Esophagus muscularis mucosa (tissue), 4 donors: ENCODE measurements at regions not wholly inside any gene's neighbourhood (a gene's known extent, or its start where the extent isn't known, plus 50 kb on each side); places are given as distances from the start of the nearest gene placed in this dataset.

Experiments
- DNase-seq: peaks from one replicate; pipeline ENCODE4 v3.0.0-alpha.2; 2017; ENCODE audit errors: extremely low spot score
- H3K27ac ChIP-seq, 4 donors: fragments of 200-600 bp; sonication (generic); replicated peaks in 1 of 4; 1 replicate in 3 of 4; 2 replicates in 1 of 4; pipeline ENCODE4 v1.5.1; 2016 to 2019; ENCODE audit warnings: mild to moderate bottlenecking in 1 of 4
- H3K27me3 ChIP-seq, 4 donors: fragments of 200-600 bp; sonication (generic); one replicate each; pipeline versions ENCODE4 v1.5.1 to v1.6.0; 2016 to 2019
- H3K36me3 ChIP-seq, 4 donors: fragments of 200-600 bp; sonication (generic); one replicate each; pipeline ENCODE4 v1.5.1; 2016 to 2019
- H3K4me1 ChIP-seq, 4 donors: fragments of 200-600 bp; sonication (generic); one replicate each; pipeline ENCODE4 v1.5.1; 2016 to 2019
- H3K4me3 ChIP-seq, 4 donors: fragments of 200-600 bp; sonication (generic); 1 replicate in 2 of 4; 2 replicates in 2 of 4; pipeline ENCODE4 v1.5.1; 2016 to 2019; ENCODE audit warnings: mild to moderate bottlenecking in 4 of 4, moderate library complexity in 1 of 4
- H3K9me3 ChIP-seq, 4 donors: fragments of 200-600 bp; sonication (generic); 1 replicate in 3 of 4; 2 replicates in 1 of 4; pipeline ENCODE4 v1.5.1; 2016 to 2019
- EP300 ChIP-seq: sonication (generic); formaldehyde crosslinking; IDR thresholded peaks from one replicate; pipeline ENCODE4 v1.6.1; 2017; ENCODE audit warnings: antibody characterized with exemption
- POLR2A ChIP-seq: fragments of 450-650 bp; IDR thresholded peaks from one replicate; pipeline ENCODE4 v1.6.1; 2017; ENCODE audit warnings: antibody characterized with exemption, moderate library complexity, mild to moderate bottlenecking, low read depth
- POLR2AphosphoS5 ChIP-seq, 2 donors: sonication (generic); formaldehyde crosslinking; IDR thresholded peaks; one replicate each; pipeline ENCODE4 v1.6.1; 2017; ENCODE audit warnings: antibody characterized with exemption in 2 of 2
- WGBS: methylation state at CpG from one replicate; pipeline ENCODE4 v1.1.5; 2018; 5-methylcytosine and 5-hydroxymethylcytosine counted together
- intact Hi-C: fragments of 100-400 bp; cut with DNase I; formaldehyde crosslinking; loops from one replicate; pipeline ENCODE4 v1.15.1; 2023
- TF ChIP-seq, protein P1 (sequence below), 3 experiments: fragments of 200-600 bp in 2 of 3; fragments of 450-650 bp in 1 of 3; sonication (generic) in 2 of 3; IDR thresholded peaks; one replicate each; pipeline ENCODE4 v1.5.1; 2017 to 2019; ENCODE audit warnings: antibody characterized with exemption in 3 of 3, mild to moderate bottlenecking in 2 of 3, moderate library complexity in 1 of 3

DNA sequence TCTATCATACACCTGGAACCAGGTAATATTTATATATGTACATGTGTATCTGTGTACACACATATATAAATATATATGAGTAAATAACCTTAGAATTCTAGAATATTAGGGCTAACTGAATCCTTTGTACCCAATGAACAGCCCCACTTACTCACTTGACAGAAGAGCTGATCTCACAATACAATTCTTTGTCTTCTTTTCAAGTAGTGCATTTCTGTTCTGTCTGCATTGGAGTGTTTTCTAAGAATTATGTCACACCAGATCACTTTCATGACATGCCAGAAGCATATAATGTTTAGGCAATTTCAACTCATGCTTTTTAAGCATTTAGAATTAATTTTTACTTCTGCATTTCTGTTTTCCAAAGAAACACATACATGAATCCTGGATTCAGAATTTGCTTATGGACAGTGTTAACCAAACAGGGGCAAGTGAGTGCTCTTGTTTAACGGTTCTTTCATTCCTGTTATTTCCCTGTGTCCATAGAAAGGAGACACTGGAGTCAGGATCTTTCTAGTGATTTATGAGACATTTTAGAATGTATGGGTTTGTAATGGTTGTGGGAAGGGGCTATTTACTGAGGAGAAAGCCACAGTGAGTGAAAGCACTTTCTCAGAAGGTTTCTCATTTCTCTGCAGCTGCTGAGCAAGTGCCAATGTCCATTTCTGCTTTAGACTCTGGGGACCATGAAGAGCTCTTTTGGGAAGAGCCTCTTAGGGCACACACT is 123.2 kb downstream of the RMI1 start:
- H3K4me1 ChIP-seq = peaks cover 0 to 8% (median 4%) of the 10 kb centered on the region in 4 donors
- H3K9me3 ChIP-seq = no peaks in the 10 kb centered on the region
- no peaks in the 10 kb centered on the region for H3K36me3 ChIP-seq
- TF ChIP-seq, protein P1, sequence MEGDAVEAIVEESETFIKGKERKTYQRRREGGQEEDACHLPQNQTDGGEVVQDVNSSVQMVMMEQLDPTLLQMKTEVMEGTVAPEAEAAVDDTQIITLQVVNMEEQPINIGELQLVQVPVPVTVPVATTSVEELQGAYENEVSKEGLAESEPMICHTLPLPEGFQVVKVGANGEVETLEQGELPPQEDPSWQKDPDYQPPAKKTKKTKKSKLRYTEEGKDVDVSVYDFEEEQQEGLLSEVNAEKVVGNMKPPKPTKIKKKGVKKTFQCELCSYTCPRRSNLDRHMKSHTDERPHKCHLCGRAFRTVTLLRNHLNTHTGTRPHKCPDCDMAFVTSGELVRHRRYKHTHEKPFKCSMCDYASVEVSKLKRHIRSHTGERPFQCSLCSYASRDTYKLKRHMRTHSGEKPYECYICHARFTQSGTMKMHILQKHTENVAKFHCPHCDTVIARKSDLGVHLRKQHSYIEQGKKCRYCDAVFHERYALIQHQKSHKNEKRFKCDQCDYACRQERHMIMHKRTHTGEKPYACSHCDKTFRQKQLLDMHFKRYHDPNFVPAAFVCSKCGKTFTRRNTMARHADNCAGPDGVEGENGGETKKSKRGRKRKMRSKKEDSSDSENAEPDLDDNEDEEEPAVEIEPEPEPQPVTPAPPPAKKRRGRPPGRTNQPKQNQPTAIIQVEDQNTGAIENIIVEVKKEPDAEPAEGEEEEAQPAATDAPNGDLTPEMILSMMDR (IDR thresholded peaks at IDR 0.05) = no peak
- no peak for TF ChIP-seq EP300
- TF ChIP-seq POLR2AphosphoS5 (IDR thresholded peaks at IDR 0.05) = no peak
- no peak for TF ChIP-seq POLR2A
- 37% methylated on average over 1 of the region's 1 CpG for WGBS
- H3K4me3 ChIP-seq = no peak overlapping the region
- intact Hi-C loops = no loop called here
- DNase-seq = no peak
- peaks cover 0 to 17% (median 4%) of the 10 kb centered on the region in 4 donors for H3K27me3 ChIP-seq
- H3K27ac ChIP-seq = no peak overlapping the region

DNA sequence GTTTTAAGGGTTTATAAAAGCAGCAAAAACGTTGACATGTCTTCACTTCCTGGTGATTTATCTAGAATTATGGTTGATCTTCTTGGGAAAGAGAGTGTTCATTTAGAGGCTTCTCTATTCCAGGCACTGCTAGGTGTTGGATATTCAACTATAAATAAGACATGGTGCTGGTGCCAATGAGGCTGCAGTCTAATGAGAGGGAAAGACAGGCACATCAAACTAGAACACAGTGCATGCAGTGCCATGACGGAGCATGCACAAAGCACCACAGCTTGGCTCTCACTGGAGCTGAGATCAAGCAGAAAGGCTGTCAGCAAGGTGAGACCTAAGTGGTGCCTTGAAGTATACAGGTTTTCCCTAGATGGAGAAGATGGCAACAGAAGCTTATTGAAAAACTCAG is 126.5 kb downstream of the RMI1 start:
- intact Hi-C loops = no loop called here
- TF ChIP-seq POLR2AphosphoS5 (IDR thresholded peaks at IDR 0.05) (no peak), EP300 (no peak), POLR2A (no peak)
- TF ChIP-seq, protein P1 (IDR thresholded peaks at IDR 0.05) = no peak
- Histone ChIP-seq H3K27me3 (peaks cover 0 to 13% (median 2%) of the 10 kb centered on the region in 4 donors), H3K27ac (no peak overlapping the region), H3K36me3 (no peaks in the 10 kb centered on the region), H3K4me1 (peaks cover 0 to 5% (median 2%) of the 10 kb centered on the region in 4 donors), H3K4me3 (no peak overlapping the region), H3K9me3 (no peaks in the 10 kb centered on the region)
- no peak for DNase-seq
- WGBS = 79% methylated on average over 2 of the region's 2 CpGs

DNA sequence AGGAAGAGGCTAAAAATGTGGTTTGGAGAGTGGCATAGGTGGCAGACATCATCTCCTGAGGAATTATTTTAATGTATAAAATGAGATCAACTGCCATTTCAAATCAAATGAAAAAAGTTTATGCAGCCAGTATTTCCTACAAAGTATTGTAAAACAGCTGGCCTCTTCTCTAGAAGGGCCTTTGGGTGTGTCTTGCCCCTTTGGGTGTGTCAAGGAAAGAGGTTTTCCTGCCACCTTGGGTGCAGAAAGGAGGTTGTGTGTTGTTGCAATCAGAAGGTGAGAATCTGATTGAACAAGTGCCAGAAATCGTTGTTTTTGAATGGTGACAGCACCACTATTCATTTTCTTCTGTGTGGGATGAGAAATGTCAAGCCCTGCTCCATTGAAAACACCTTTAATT is 127.4 kb downstream of the RMI1 start:
- no peaks in the 10 kb centered on the region for H3K9me3 ChIP-seq
- 44% methylated on average over 1 of the region's 1 CpG for WGBS
- intact Hi-C loops = no loop called here

DNA sequence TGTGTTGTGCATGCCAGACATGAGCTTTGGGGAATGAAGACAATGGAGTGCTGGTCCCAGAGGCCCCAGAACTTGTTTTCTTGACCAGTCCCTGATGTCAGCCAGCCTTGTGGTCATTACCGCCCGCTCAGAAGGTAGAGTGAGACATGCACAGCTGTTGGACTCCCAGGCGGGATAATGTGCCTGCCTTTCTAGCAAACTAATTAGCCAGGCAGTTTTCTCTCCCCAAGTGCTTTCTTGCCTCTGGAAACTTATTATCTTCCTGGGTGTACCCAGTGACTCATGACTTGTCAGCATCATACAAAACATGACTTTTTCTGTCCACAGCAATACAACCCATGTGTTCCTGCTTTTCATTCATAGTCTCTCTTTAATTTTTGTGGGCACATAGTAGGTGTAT is 131.1 kb downstream of the RMI1 start:
- WGBS = 93% methylated on average over 3 of the region's 3 CpGs
- intact Hi-C loops = no loop called here
- H3K27ac ChIP-seq = no peak overlapping the region

More for the DNA sequence above, 127.4 kb downstream of the RMI1 start:
- Histone ChIP-seq H3K36me3 (no peaks in the 10 kb centered on the region), H3K4me1 (no peaks in the 10 kb centered on the region), H3K4me3 (no peak overlapping the region), H3K27ac (no peak overlapping the region), H3K27me3 (peaks cover 0 to 4% (median 0%) of the 10 kb centered on the region in 4 donors)
- DNase-seq = no peak
- TF ChIP-seq, protein P1 (IDR thresholded peaks at IDR 0.05) = no peak
- TF ChIP-seq POLR2A = no peak
- TF ChIP-seq POLR2AphosphoS5 (IDR thresholded peaks at IDR 0.05) = no peak
- no peak for TF ChIP-seq EP300

More for the DNA sequence above, 131.1 kb downstream of the RMI1 start:
- Histone ChIP-seq H3K4me1 (no peaks in the 10 kb centered on the region), H3K9me3 (peaks cover 0 to 13% (median 6%) of the 10 kb centered on the region in 4 donors), H3K36me3 (no peaks in the 10 kb centered on the region), H3K27me3 (no peaks in the 10 kb centered on the region), H3K4me3 (no peak overlapping the region)
- DNase-seq = no peak
- TF ChIP-seq POLR2A (no peak), POLR2AphosphoS5 (IDR thresholded peaks at IDR 0.05) (no peak), EP300 (no peak)
- TF ChIP-seq, protein P1 (IDR thresholded peaks at IDR 0.05) = no peak
